ENCODE measurements at regions not wholly inside any gene's neighbourhood (a gene's known extent, or its start where the extent isn't known, plus 50 kb on each side); places are given as distances from the start of the nearest gene placed in this dataset.

- TF ChIP-seq PRDM2 (tag by site-specific recombination; IDR thresholded peaks at IDR 0.05; ENCODE audit: borderline replicate concordance): no peak
- TF ChIP-seq ZNF146 (tag by site-specific recombination; IDR thresholded peaks at IDR 0.05): no peak
- no peak for TF ChIP-seq WT1 (tag by site-specific recombination; IDR thresholded peaks at IDR 0.05)
- TF ChIP-seq KLF10 (tag by site-specific recombination; IDR thresholded peaks at IDR 0.05): no peak
- no peak for TF ChIP-seq PRDM10 (tag by site-specific recombination; IDR thresholded peaks at IDR 0.05)
- no peak for TF ChIP-seq ZNF571 (tag by site-specific recombination; IDR thresholded peaks at IDR 0.05)
- TF ChIP-seq IKZF3 (tag by site-specific recombination; IDR thresholded peaks at IDR 0.05): no peak
- TF ChIP-seq ZBTB48 (tag by site-specific recombination; IDR thresholded peaks at IDR 0.05): no peak
Measured at GRCh38 chr13:39960191-39960590, 304.7 kb downstream of the COG6 start (continued).

GRCh38 chr13:39961036-39961435 lies 305.6 kb downstream of the COG6 start:
- no peaks in the 10 kb centered on the region for H3K4me1 ChIP-seq (ENCODE audit: control insufficient read depth, insufficient read depth, low read length)
- no peak overlapping the region for H3K27ac ChIP-seq (ENCODE audit: extremely low read depth, low read depth, low read length)
- POLR2A ChIA-PET: no interaction called here
- CTCF ChIA-PET: interaction anchor here (1.0 to 1.2 kb wide), 2 partner anchors 18 to 722 kb away, joined by 3 to 4 read pairs; no protein-coding TSS in a partner anchor
- no peaks in the 10 kb centered on the region for H3K9me3 ChIP-seq (ENCODE audit: control insufficient read depth, insufficient read depth, low read depth, low read length)
- TF ChIP-seq ZNF654 (tag by site-specific recombination; IDR thresholded peaks at IDR 0.05; ENCODE audit: low read depth): no peak
- no peak for TF ChIP-seq ZBTB48 (tag by site-specific recombination; IDR thresholded peaks at IDR 0.05)
- no peak for TF ChIP-seq KLF16 (tag by site-specific recombination; IDR thresholded peaks at IDR 0.05)
- TF ChIP-seq ZNF645 (tag by site-specific recombination; IDR thresholded peaks at IDR 0.05): no peak
- TF ChIP-seq KLF8 (tag by site-specific recombination; IDR thresholded peaks at IDR 0.05): no peak
- TF ChIP-seq SCRT1 (tag by site-specific recombination; IDR thresholded peaks at IDR 0.05; ENCODE audit: borderline replicate concordance): no peak
- no peak for TF ChIP-seq MEIS1 (CRISPR knock-in tag; IDR thresholded peaks at IDR 0.05; ENCODE audit: borderline replicate concordance)
- TF ChIP-seq ZNF549 (tag by site-specific recombination; IDR thresholded peaks at IDR 0.05): no peak
- TF ChIP-seq ZNF558 (tag by site-specific recombination; IDR thresholded peaks at IDR 0.05): no peak
- no peak overlapping the region for H3K4me3 ChIP-seq (ENCODE audit: low read depth, low read length)
- H3K36me3 ChIP-seq (ENCODE audit: control insufficient read depth in 2 of 2, insufficient read depth in 1 of 2, low read length in 2 of 2): no peaks in the 10 kb centered on the region
